K562 (cell line): ENCODE measurements at regions not wholly inside any gene's neighbourhood (a gene's known extent, or its start where the extent isn't known, plus 50 kb on each side); places are given as distances from the start of the nearest gene placed in this dataset.

Experiments
- ATAC-seq: fragments of 200-7000 bp; cut with Tn5 transposase; 3 replicates; pipeline ENCODE4 v1.9.1; 2020; ENCODE audit warnings: moderate library complexity
- BruUV-seq: library from RNA; stranded (reverse); fragments of 400-500 nt; replicated peaks from 2 replicates; lab custom pipeline; 2021; lab: Mats Ljungman, UMichigan
- CTCF ChIA-PET: fragments of 300-600 bp; formaldehyde crosslinking; extraction: SDS; loops from one replicate; lab custom pipeline; 2021; ENCODE audit warnings: low intra/inter-chr PET ratio; lab: Yijun Ruan, JAX
- POLR2A ChIA-PET: fragments of 300-600, 350-650 bp; sonication (Branson Sonifier 250); formaldehyde crosslinking; extraction: SDS; loops from one replicate; lab custom pipeline; 2021; ENCODE audit warnings: antibody characterized with exemption, inconsistent platforms; lab: Yijun Ruan, JAX
- DNase-seq, 4 experiments: peaks; one replicate each; pipeline versions ENCODE4 v3.0.0 to v3.0.0-alpha.2; 2011 to 2018; ENCODE audit warnings: low spot score in 3 of 4, mixed read lengths in 3 of 4; ENCODE audit errors: extremely low read depth in 1 of 4
- FAIRE-seq: peaks from 2 replicates; lab custom pipeline; 2011; peaks lifted over from hg19 to GRCh38; lab: Jason Lieb, UNC
- H2AFZ ChIP-seq: 2 replicates; pipeline ENCODE4 v1.6.0; 2011; ENCODE audit warnings: low read depth, low read length, control low read depth, inconsistent platforms
- H3K27ac ChIP-seq: fragments of 200-600 bp; 3 replicates; pipeline ENCODE4 v1.8.0; 2011; ENCODE audit warnings: low read depth, mild to moderate bottlenecking, control low read depth, inconsistent platforms, low read length, moderate library complexity, mixed read lengths; ENCODE audit errors: extremely low read depth
- H3K27me3 ChIP-seq, 2 experiments: fragments of 300-600 bp in 1 of 2; 2 replicates in 1 of 2; 3 replicates in 1 of 2; pipeline versions ENCODE4 v1.6.0 to v1.8.0; 2011; ENCODE audit warnings: inconsistent platforms in 2 of 2, low read length in 2 of 2, mild to moderate bottlenecking in 1 of 2, mixed read lengths in 1 of 2, moderate library complexity in 1 of 2; ENCODE audit not compliant: control insufficient read depth in 2 of 2, insufficient read depth in 2 of 2
- H3K36me3 ChIP-seq: fragments of 300-600 bp; 3 replicates; pipeline ENCODE4 v1.8.0; 2011; ENCODE audit warnings: mild to moderate bottlenecking, low read length, inconsistent platforms; ENCODE audit not compliant: control insufficient read depth, insufficient read depth
- H3K4me1 ChIP-seq, 2 experiments: fragments of 200-600 bp in 1 of 2; replicated peaks in 1 of 2; 2 replicates in 1 of 2; 3 replicates in 1 of 2; pipeline versions ENCODE4 v1.5.1 to v1.8.0; 2011; ENCODE audit warnings: inconsistent platforms in 2 of 2, low read length in 2 of 2, mild to moderate bottlenecking in 1 of 2, mixed read lengths in 1 of 2, moderate library complexity in 1 of 2; ENCODE audit not compliant: control insufficient read depth in 2 of 2, insufficient read depth in 2 of 2
- H3K4me2 ChIP-seq: 2 replicates; pipeline ENCODE4 v1.6.1; 2011; ENCODE audit warnings: low read length, control low read depth, inconsistent platforms, mixed read lengths; ENCODE audit not compliant: insufficient read depth
- H3K4me3 ChIP-seq: fragments of 200-600 bp; sonication (generic), shearing (Covaris generic); 2 replicates; pipeline ENCODE4 v1.5.1; 2016; ENCODE audit warnings: control low read depth, inconsistent platforms
- H3K79me2 ChIP-seq: fragments of 200-600 bp; 3 replicates; pipeline ENCODE4 v1.8.0; 2011; ENCODE audit warnings: low read length, inconsistent platforms; ENCODE audit not compliant: control insufficient read depth, insufficient read depth
- H3K9ac ChIP-seq, 2 experiments: 2 replicates each; pipeline versions ENCODE4 v1.6.0 to v1.6.1; 2011; ENCODE audit warnings: low read depth in 2 of 2, low read length in 2 of 2, control low read depth in 1 of 2, inconsistent platforms in 1 of 2, mild to moderate bottlenecking in 1 of 2, mixed read lengths in 1 of 2; ENCODE audit not compliant: insufficient read depth in 1 of 2
- H3K9me1 ChIP-seq: one replicate; pipeline ENCODE4 v1.6.0; 2011; ENCODE audit warnings: inconsistent platforms, mild to moderate bottlenecking, low read length, moderate library complexity; ENCODE audit not compliant: control insufficient read depth, insufficient read depth
- H3K9me3 ChIP-seq: replicated peaks from 2 replicates; pipeline ENCODE4 v1.5.1; 2011; ENCODE audit warnings: low read depth, low read length, inconsistent platforms; ENCODE audit not compliant: control insufficient read depth, insufficient read depth
- H4K20me1 ChIP-seq: replicated peaks from 2 replicates; pipeline ENCODE4 v1.6.1; 2011; ENCODE audit warnings: low read length, inconsistent platforms, mixed read lengths; ENCODE audit not compliant: control insufficient read depth, insufficient read depth
- AFF4 ChIP-seq: sonication (generic); formaldehyde crosslinking; IDR thresholded peaks from 2 replicates; pipeline ENCODE4 v1.8.0; 2023; ENCODE audit warnings: mild to moderate bottlenecking, missing genetic modification reagents
- HNRNPL ChIP-seq: fragments of 200-400 bp; formaldehyde crosslinking; IDR thresholded peaks from 2 replicates; pipeline ENCODE4 v1.6.1; 2017; ENCODE audit warnings: low read depth, mild to moderate bottlenecking, low read length
- TFAM ChIP-seq: fragments of 250-450 bp; sonication (Bioruptor Pico); conservative IDR thresholded peaks from 2 replicates; pipeline ENCODE4 v1.5.0; 2021; ENCODE audit warnings: mild to moderate bottlenecking, moderate library complexity
- THRAP3 ChIP-seq: fragments of 450-650 bp; IDR thresholded peaks from 2 replicates; pipeline ENCODE4 v1.6.1; 2016; ENCODE audit warnings: mild to moderate bottlenecking, inconsistent platforms, borderline replicate concordance
- ZNF318 ChIP-seq, 2 experiments: fragments of 450-650 bp; IDR thresholded peaks; 2 replicates each; pipeline ENCODE4 v1.6.1; 2016; ENCODE audit warnings: mild to moderate bottlenecking in 2 of 2, borderline replicate concordance in 1 of 2, low read depth in 1 of 2, moderate library complexity in 1 of 2
- ZNF764 ChIP-seq: fragments of 250-450 bp; sonication (Bioruptor Pico); IDR thresholded peaks from 2 replicates; pipeline ENCODE4 v1.4.0; 2020; ENCODE audit warnings: low read depth, mild to moderate bottlenecking, moderate library complexity
- WGBS: fragments of 100-300 bp; shearing (Covaris generic); methylation state at CpG from one replicate; pipeline ENCODE4 v1.1.6; 2016; ENCODE audit warnings: low coverage, mixed read lengths; ENCODE audit not compliant: insufficient coverage; ENCODE audit errors: missing lambda C conversion rate; 5-methylcytosine and 5-hydroxymethylcytosine counted together
- in situ Hi-C: fragments of 300-500 bp; cut with MboI; formaldehyde crosslinking; loops from 4 replicates; pipeline ENCODE4 v1.15.0; 2018; ENCODE audit warnings: inconsistent platforms, mixed read lengths
- intact Hi-C: fragments of 100-400 bp; cut with micrococcal nuclease; formaldehyde crosslinking; loops from 2 replicates; pipeline ENCODE4 v1.14.2; 2022

GRCh38 chr2:6647046-6647445, 218.7 kb downstream of the CMPK2 start:
- H3K4me3 ChIP-seq = no peak overlapping the region
- H3K9ac ChIP-seq = no peak overlapping the region
- no peak overlapping the region for H2AFZ ChIP-seq
- ChIA-PET CTCF (no interaction called here), POLR2A (interaction anchor here (0.6 kb wide), 1 partner anchor 391 kb away, joined by 5 read pairs; no protein-coding TSS in a partner anchor)
- no TSS peak for BruUV-seq
- WGBS = 0% methylated on average over 6 of the region's 6 CpGs
- H3K4me2 ChIP-seq = no peak overlapping the region
- H3K36me3 ChIP-seq = no peaks in the 10 kb centered on the region
- H4K20me1 ChIP-seq = no peaks in the 10 kb centered on the region
- FAIRE-seq = no peak
- in situ Hi-C loops = no loop called here
- no peaks in the 10 kb centered on the region for H3K79me2 ChIP-seq
- intact Hi-C loops = no loop called here
- no peaks in the 10 kb centered on the region for H3K9me3 ChIP-seq
- no peaks in the 10 kb centered on the region for H3K27me3 ChIP-seq
- no peak for DNase-seq
- no peaks in the 10 kb centered on the region for H3K9me1 ChIP-seq
- ATAC-seq = no peak
- H3K4me1 ChIP-seq = no peaks in the 10 kb centered on the region
- no peak overlapping the region for H3K27ac ChIP-seq
- TF ChIP-seq THRAP3 (no peak), TFAM (CRISPR knock-in tag) (no peak), AFF4 (CRISPR knock-in tag) (no peak), ZNF318 (IDR thresholded peaks at IDR 0.05; ENCODE audit: borderline replicate concordance in 1 of 2, low read depth in 1 of 2) (no peak), ZNF764 (CRISPR knock-in tag) (no peak), HNRNPL (no peak)
